Esophagus muscularis mucosa (tissue), 3 donors: ENCODE measurements at regions not wholly inside any gene's neighbourhood (a gene's known extent, or its start where the extent isn't known, plus 50 kb on each side); places are given as distances from the start of the nearest gene placed in this dataset.

ENCODE experiments used
- POLR2A ChIP-seq: fragments of 450-650 bp; IDR thresholded peaks from one replicate; pipeline ENCODE4 v1.6.1; 2017; ENCODE audit warnings: antibody characterized with exemption, moderate library complexity, mild to moderate bottlenecking, low read depth
- TF ChIP-seq, protein P1 (sequence below), 3 experiments: fragments of 200-600 bp in 2 of 3; fragments of 450-650 bp in 1 of 3; sonication (generic) in 2 of 3; IDR thresholded peaks; one replicate each; pipeline ENCODE4 v1.5.1; 2017 to 2019; ENCODE audit warnings: antibody characterized with exemption in 3 of 3, mild to moderate bottlenecking in 2 of 3, moderate library complexity in 1 of 3

- TF ChIP-seq, protein P1, sequence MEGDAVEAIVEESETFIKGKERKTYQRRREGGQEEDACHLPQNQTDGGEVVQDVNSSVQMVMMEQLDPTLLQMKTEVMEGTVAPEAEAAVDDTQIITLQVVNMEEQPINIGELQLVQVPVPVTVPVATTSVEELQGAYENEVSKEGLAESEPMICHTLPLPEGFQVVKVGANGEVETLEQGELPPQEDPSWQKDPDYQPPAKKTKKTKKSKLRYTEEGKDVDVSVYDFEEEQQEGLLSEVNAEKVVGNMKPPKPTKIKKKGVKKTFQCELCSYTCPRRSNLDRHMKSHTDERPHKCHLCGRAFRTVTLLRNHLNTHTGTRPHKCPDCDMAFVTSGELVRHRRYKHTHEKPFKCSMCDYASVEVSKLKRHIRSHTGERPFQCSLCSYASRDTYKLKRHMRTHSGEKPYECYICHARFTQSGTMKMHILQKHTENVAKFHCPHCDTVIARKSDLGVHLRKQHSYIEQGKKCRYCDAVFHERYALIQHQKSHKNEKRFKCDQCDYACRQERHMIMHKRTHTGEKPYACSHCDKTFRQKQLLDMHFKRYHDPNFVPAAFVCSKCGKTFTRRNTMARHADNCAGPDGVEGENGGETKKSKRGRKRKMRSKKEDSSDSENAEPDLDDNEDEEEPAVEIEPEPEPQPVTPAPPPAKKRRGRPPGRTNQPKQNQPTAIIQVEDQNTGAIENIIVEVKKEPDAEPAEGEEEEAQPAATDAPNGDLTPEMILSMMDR (IDR thresholded peaks at IDR 0.05), result no peak
- no peak for TF ChIP-seq POLR2A
Measured at GRCh38 chr15:61307474-61307873, 78.4 kb upstream of the RORA start.
